GM19240 (cell line): ENCODE measurements at regions not wholly inside any gene's neighbourhood (a gene's known extent, or its start where the extent isn't known, plus 50 kb on each side); places are given as distances from the start of the nearest gene placed in this dataset.
"Not testable (repeated sequence)": the region's sequence is repeated elsewhere in the genome, so short reads cannot be mapped to it uniquely, and the experiment has no call there.

ENCODE experiments used
- DNase-seq: peaks from one replicate; pipeline ENCODE4 v3.0.0; 2011; ENCODE audit warnings: low spot score; ENCODE audit not compliant: insufficient read length

DNA sequence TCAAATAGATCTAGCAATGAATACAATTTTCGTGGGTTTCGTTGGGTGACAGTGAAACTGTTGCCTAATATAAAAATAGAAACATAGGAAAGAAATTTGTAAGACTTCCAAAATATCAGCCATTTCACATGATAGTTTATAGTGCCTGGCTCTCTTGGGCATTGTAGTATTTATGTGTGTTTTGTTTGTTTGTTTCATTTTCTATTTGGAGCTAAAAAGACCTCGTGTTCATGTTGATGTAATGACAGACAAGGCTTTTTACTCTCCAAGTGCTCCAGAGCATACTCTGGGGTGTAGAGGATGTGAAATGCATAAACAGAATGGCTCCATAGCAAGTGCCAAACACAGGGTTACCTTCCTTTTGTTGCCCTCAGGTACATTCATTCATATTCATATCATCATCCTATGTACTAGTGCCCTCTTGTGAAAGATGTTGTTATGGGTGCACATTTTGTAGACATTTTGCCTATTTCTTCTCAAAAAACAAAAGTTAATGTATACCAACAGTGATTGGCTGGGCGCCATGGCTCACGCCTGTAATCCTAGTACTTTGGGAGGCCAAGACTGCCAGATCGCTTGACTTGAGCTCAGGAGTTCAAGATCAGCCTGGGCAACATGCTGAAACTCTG is 100.7 kb upstream of the AMOT start:
- no peak for DNase-seq

DNA sequence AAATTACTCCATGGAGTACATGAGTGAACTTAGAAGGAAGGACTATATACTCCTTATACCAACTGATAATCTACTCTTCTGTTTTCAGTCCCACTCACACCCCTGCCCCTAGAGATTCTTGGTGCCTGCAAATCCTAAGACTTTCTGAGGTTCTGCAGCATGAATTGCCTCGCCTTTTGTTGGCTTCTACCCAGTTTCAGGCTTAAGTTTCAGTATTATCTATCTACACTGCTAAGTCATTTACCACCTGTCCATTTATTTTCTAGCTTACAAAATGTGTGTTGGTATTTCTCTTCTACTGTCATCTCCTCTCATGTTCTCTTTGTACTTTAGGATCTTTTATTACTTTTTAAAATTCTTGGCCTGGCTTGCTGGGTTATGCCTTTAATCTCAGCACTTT is 94.4 kb upstream of the AMOT start:
- DNase-seq = no peak

DNA sequence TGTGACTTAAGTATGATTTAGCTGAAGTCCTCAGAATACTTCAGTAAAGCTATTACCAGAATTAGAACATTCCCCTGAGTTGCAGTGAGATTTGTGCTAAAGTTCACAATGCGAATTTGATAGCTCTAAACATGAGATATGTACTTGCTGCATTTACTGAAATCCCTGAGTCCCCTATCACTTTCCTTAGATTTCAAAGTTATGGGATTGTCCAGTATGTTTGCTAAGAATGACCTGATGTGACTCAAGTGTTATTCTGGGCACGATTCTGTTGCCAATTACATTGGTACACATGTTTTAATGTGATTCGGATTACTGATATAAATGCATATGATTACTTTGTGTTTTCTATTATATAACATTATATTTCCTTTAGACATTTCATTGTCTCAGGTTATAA is 91.3 kb upstream of the AMOT start:
- no peak for DNase-seq

DNA sequence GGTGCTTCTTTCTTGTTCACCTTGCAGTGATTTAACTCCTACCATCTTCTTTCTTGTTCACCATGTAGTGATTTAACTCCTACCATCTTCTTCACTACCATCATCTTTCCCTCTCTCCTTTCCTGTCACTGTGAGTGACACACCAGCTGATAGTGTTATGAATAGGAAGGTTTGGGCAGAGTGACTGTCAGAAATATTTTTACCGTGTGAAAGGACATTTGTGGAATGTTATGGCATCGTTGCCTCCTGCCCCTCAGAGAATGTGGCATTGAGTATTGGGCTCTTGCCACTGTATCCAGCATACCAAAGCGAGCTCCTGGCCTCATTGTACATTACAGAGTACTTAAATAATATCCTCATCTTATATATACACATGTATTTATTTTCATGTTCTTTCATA is 90.8 kb upstream of the AMOT start:
- no peak for DNase-seq

DNA sequence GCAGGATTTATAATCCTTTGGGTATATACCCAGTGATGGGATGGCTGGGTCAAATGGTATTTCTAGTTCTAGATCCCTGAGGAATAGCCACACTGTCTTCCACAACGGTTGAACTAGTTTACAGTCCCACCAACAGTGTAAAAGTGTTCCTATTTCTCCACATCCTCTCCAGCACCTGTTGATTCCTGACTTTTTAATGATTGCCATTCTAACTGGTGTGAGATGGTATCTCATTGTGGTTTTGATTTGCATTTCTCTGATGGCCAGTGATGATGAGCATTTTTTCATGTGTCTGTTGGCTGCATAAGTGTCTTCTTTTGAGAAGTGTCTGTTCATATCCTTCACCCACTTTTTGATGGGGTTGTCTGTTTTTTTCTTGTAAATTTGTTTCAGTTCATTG is 82.8 kb upstream of the AMOT start:
- not testable (repeated sequence) for DNase-seq

DNA sequence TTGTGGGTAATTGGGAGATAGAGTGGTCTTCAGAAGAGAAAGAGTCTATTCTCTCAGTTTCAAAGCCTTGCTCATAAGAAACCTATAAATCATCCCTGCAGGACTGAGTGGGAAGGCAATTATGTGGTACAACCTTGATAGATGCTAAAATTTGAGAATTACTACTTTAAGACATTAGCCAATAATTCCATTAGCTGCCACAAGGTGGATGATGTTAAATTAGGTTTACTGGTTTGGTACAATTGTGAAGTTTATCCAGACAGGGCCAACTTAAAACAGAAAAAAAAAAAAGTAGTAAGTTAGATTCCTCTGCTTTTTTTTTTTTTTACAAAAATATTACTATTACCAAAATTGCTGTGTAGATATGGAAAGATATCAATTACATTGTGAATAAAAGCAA is 73.2 kb upstream of the AMOT start:
- no peak for DNase-seq

DNA sequence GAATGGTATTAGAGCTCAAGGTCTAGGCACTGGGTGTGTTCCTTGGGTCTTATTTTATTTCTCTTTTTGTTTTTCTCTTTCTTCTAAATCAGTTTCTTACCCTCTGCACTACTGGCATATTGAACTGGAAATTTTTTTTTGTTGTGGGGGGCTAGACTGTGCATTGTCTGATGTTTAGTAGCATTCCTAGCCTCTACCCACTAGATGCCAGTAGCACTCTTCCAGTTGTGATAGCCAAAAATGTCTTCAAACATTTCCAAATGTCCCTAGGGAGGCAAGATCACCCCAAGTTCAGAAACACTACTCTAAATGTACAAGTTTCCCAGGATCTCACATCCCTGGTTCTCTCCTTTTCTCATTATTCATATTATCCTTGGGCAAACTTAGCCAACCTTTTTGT is 69.8 kb upstream of the AMOT start:
- DNase-seq = no peak

DNA sequence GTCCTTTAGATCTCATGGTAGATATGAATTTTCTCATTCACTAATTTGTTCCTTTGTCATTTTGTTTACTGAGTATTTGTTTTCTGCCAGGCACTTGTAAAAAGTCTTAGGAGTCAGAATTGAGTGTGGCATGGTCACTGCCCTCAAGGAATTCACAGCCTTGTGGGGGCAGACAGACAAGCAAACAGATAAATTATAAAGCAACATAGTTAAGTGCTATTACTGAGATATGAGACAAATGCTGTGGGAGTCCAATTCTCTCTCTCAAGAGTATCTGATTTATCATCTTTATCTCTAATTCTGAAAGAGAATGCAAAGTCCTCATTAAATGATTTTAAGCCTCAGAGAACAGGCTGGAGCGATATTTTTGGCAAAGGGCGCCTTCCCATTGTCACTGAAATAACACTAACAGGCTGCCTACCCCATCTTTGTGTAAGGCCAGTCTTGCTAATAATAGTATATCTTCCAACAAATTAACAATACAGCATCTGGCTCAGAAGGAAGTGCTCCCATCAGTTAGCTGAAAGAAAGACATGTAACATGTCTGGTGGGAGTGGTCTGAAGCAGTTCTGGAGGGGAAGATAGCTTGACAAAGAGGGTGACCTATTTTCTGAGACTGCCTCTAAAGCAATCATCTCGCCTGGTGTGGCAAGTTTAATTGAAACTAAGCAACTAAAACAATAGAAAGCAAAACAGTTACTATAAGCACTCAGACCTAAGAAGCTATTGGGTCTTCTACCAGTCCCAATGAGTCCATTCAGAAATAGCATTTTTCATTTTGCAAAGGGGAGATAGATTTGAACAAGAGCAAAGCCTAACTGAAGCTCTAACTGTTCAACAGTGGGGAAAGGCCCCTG is 61.5 kb upstream of the AMOT start:
- DNase-seq = no peak

DNA sequence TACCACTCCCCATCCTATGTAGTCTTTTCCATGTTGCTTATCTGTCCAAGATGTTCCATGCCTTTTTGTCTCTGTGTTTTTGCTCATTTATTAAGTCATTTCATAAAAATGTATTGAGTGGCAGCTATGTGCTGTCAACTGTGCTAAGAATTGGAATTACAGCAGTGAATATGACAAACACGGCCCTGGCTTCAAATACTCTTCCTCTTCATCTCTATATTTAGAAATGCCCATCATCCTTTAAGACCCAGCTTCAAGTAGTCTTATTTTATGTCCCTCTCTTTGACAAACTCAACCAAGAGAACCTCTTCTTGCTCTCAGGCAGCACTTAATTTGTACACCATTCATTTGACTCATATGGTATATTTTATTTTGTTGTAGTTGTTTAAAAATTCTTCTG is 55.4 kb upstream of the AMOT start:
- no peak for DNase-seq
